GM12864 (cell line): ENCODE measurements at regions not wholly inside any gene's neighbourhood (a gene's known extent, or its start where the extent isn't known, plus 50 kb on each side); places are given as distances from the start of the nearest gene placed in this dataset.

ENCODE experiments used
- DNase-seq: peaks from one replicate; pipeline ENCODE4 v3.0.0-alpha.2; 2011; ENCODE audit warnings: low read depth
- H3K4me3 ChIP-seq: 2 replicates; pipeline ENCODE4 v1.5.1; 2011; ENCODE audit warnings: mild to moderate bottlenecking, low read depth, low read length, control low read depth
- CTCF ChIP-seq: IDR thresholded peaks from 2 replicates; pipeline ENCODE4 v1.5.1; 2011; ENCODE audit warnings: low read depth, mild to moderate bottlenecking, moderate library complexity, low read length, control low read depth, inconsistent platforms; ENCODE audit errors: missing control alignments

GRCh38 chr1:59039551-59039950 is 255.7 kb upstream of the JUN start:
- no peak for DNase-seq
- TF ChIP-seq CTCF = no peak
- no peak overlapping the region for H3K4me3 ChIP-seq

- TF ChIP-seq CTCF = no peak
- no peak overlapping the region for H3K4me3 ChIP-seq
These were observed 256.4 kb upstream of the FGGY start for GRCh38 chr1:59040486-59040885.

GRCh38 chr1:59041646-59042277 is 255.1 kb upstream of the FGGY start:
- no peak for DNase-seq
- no peak for TF ChIP-seq CTCF
- H3K4me3 ChIP-seq = no peak overlapping the region

More at GRCh38 chr1:59040486-59040885, 256.4 kb upstream of the FGGY start:
- no peak for DNase-seq

- no peak for TF ChIP-seq CTCF
- no peak overlapping the region for H3K4me3 ChIP-seq
- DNase-seq = no peak
These were observed 253.1 kb upstream of the FGGY start for GRCh38 chr1:59043796-59044195.

- TF ChIP-seq CTCF = no peak
- no peak for DNase-seq
- H3K4me3 ChIP-seq = no peak overlapping the region
These were observed 252.3 kb upstream of the FGGY start for GRCh38 chr1:59044535-59045121.

GRCh38 chr1:59045137-59045536 is 251.8 kb upstream of the FGGY start:
- DNase-seq = no peak
- TF ChIP-seq CTCF = no peak

GRCh38 chr1:59045636-59046035 is 251.3 kb upstream of the FGGY start:
- H3K4me3 ChIP-seq = no peak overlapping the region
- no peak for TF ChIP-seq CTCF
- DNase-seq = no peak

More at GRCh38 chr1:59045137-59045536, 251.8 kb upstream of the FGGY start:
- no peak overlapping the region for H3K4me3 ChIP-seq
